ENCODE measurements at regions not wholly inside any gene's neighbourhood (a gene's known extent, or its start where the extent isn't known, plus 50 kb on each side); places are given as distances from the start of the nearest gene placed in this dataset.
"Not testable (repeated sequence)": the region's sequence is repeated elsewhere in the genome, so short reads cannot be mapped to it uniquely, and the experiment has no call there.

GRCh38 chr3:40756500-40756899 lies 231.7 kb downstream of the ZNF621 start:
- DNase-seq: no peak

GRCh38 chr3:40762771-40763170 lies 238.0 kb downstream of the ZNF621 start:
- not testable (repeated sequence) for DNase-seq

GRCh38 chr3:40763807-40764206 lies 239.0 kb downstream of the ZNF621 start:
- DNase-seq: no peak

- DNase-seq: no peak
Observed at GRCh38 chr3:40764747-40765146, 240.0 kb downstream of the ZNF621 start.

- no peak for DNase-seq
Observed at GRCh38 chr3:40765884-40766283, 241.1 kb downstream of the ZNF621 start.

- no peak for DNase-seq
Observed at GRCh38 chr3:40766396-40766795, 241.6 kb downstream of the ZNF621 start.

- DNase-seq: no peak
Observed at GRCh38 chr3:40768046-40768445, 243.3 kb downstream of the ZNF621 start.

- no peak for DNase-seq
Observed at GRCh38 chr3:40768536-40768935, 243.8 kb downstream of the ZNF621 start.

- DNase-seq: no peak
Observed at GRCh38 chr3:40770061-40770460, 245.3 kb downstream of the ZNF621 start.

GRCh38 chr3:40771112-40771511 lies 246.4 kb downstream of the ZNF621 start:
- no peak for DNase-seq

- DNase-seq: no peak
Observed at GRCh38 chr3:40779039-40779438, 254.3 kb downstream of the ZNF621 start.

- peak; percentile 76 for DNase-seq
Observed at GRCh38 chr3:40780291-40780924, 255.6 kb downstream of the ZNF621 start.

- peak; percentile 86 for DNase-seq
Observed at GRCh38 chr3:40780925-40781406, 256.2 kb downstream of the ZNF621 start.

- DNase-seq: peak; percentile 1
Observed at GRCh38 chr3:40782111-40782721, 257.5 kb downstream of the ZNF621 start.

- no peak for DNase-seq
Observed at GRCh38 chr3:40790746-40791145, 266.0 kb downstream of the ZNF621 start.

GRCh38 chr3:40793730-40794129 lies 269.0 kb downstream of the ZNF621 start:
- no peak for DNase-seq

GRCh38 chr3:40800343-40800742 lies 275.6 kb downstream of the ZNF621 start:
- DNase-seq: no peak

GRCh38 chr3:40801284-40801741 lies 276.6 kb downstream of the ZNF621 start:
- DNase-seq: no peak

- DNase-seq: no peak
Observed at GRCh38 chr3:40803311-40803710, 278.6 kb downstream of the ZNF621 start.

- no peak for DNase-seq
Observed at GRCh38 chr3:40805456-40805855, 280.7 kb downstream of the ZNF621 start.

GRCh38 chr3:40810813-40811212 lies 286.1 kb downstream of the ZNF621 start:
- no peak for DNase-seq

- no peak for DNase-seq
Observed at GRCh38 chr3:40817017-40817416, 292.3 kb downstream of the ZNF621 start.

GRCh38 chr3:40821315-40821714 lies 296.6 kb downstream of the ZNF621 start:
- no peak for DNase-seq

- DNase-seq: no peak
Observed at GRCh38 chr3:40827226-40827625, 302.5 kb downstream of the ZNF621 start.

All from NCI-H1092 treated with DMSO at 0.1 percent for 48 hours (cell line).